ENCODE measurements at regions not wholly inside any gene's neighbourhood (a gene's known extent, or its start where the extent isn't known, plus 50 kb on each side); places are given as distances from the start of the nearest gene placed in this dataset.

GRCh38 chr11:98059488-98059887 is 961.3 kb upstream of the CNTN5 start:
- TF ChIP-seq POLR2A (IDR thresholded peaks at IDR 0.05; ENCODE audit: low read depth, low read length) = no peak
- TF ChIP-seq POLR2AphosphoS5 (IDR thresholded peaks at IDR 0.05; ENCODE audit: low read depth, low read length) = no peak
- TF ChIP-seq TAF1 (IDR thresholded peaks at IDR 0.05; ENCODE audit: low read depth, low read length) = no peak
- TF ChIP-seq PAX5 (IDR thresholded peaks at IDR 0.05; ENCODE audit: insufficient read depth, low read length, severe bottlenecking) = no peak
- no peak for TF ChIP-seq SPI1 (IDR thresholded peaks at IDR 0.05; ENCODE audit: low read depth, low read length)

Data from GM12891 (cell line).